ENCODE measurements at regions not wholly inside any gene's neighbourhood (a gene's known extent, or its start where the extent isn't known, plus 50 kb on each side); places are given as distances from the start of the nearest gene placed in this dataset.

GRCh38 chr9:94005272-94005901, 50.2 kb upstream of the BARX1 start:
- H3K4me1 Mint-ChIP-seq (ENCODE audit: low read depth in 2 of 2) = no peaks in the 10 kb centered on the region
- no peaks in the 10 kb centered on the region for H3K9me3 Mint-ChIP-seq
- H3K27ac Mint-ChIP-seq = no peak overlapping the region
- H3K4me3 Mint-ChIP-seq = no peak overlapping the region
- ATAC-seq (no peak), DNase-seq (ENCODE audit: low spot score) (no peak)
- H3K27me3 Mint-ChIP-seq = peaks cover 18 to 28% of the 10 kb centered on the region in 2 donors
- H3K36me3 Mint-ChIP-seq = no peaks in the 10 kb centered on the region
